Left cardiac atrium (tissue), 4 donors: ENCODE measurements at regions not wholly inside any gene's neighbourhood (a gene's known extent, or its start where the extent isn't known, plus 50 kb on each side); places are given as distances from the start of the nearest gene placed in this dataset.
"Not testable (repeated sequence)": the region's sequence is repeated elsewhere in the genome, so short reads cannot be mapped to it uniquely, and the experiment has no call there.

ENCODE experiments used
- ATAC-seq, 2 donors: fragments of 200-7000 bp; cut with Tn5 transposase; one replicate each; pipeline ENCODE4 v1.9.1; 2020; ENCODE audit warnings: mild to moderate bottlenecking in 2 of 2, moderate library complexity in 2 of 2
- DNase-seq: peaks from one replicate; pipeline ENCODE4 v3.0.0-alpha.2; 2020
- intact Hi-C, 2 donors: fragments of 100-400 bp; cut with DNase I; formaldehyde crosslinking; loops; one replicate each; pipeline versions ENCODE4 v1.14.1 to v1.15.1; 2022 to 2023
- donor health status: DM: no; HTN: yes; CAD: no.
- donor health status: DM: no; HTN: yes; CAD: no; lungs with severe emphysema.
- donor health status: DM: yes; HTN: yes; CAD: no.
- donor health status: Dilated cardiomyopathy.

- ATAC-seq = no peak
- intact Hi-C loops = no loop called here
Measured at GRCh38 chr13:54004026-54004699, 975.5 kb downstream of the OLFM4 start.

DNA sequence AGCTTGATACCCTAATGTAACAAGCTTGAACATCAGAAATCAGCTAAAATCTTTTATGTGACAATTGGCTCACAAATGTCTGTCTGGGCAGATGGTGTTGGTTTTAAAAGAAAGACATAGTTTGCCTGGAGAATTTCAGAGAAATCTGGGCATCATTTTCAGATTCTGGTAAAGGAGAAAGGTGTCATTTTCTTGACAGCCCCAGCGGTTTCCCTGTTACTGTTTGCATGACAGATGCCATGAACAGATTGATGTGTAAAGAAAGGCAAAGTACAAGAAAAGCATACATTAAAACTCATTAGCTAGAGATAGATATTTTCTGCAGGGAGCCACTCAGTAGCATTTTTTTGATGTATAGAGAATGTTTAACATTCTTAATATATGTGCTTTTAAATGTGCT lies 987.9 kb downstream of the OLFM4 start:
- intact Hi-C loops = no loop called here
- DNase-seq (no peak), ATAC-seq (no peak)

More at GRCh38 chr13:54004026-54004699, 975.5 kb downstream of the OLFM4 start:
- no peak for DNase-seq

DNA sequence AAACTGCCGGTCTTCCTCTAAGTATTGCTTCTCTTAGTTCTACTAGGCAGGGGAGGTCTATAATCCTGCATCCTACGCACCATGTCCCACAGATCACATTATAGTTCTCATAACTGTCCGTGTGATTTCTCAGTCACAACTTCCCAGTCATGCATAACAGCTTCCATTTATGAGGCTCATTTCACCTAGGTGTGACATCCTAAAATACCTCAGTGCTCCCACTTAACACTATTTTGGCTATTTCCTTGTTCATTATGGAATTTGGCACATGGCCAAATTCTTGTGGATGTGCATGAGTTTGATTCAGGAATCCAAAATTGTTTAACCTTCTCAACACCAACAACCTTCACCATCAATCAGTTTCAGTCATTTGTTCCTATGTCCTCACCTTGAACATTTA lies 989.9 kb downstream of the OLFM4 start:
- ATAC-seq = no peak
- no peak for DNase-seq
- intact Hi-C loops = no loop called here

- intact Hi-C loops = no loop called here
- ATAC-seq = no peak
Measured at GRCh38 chr13:54029226-54029625, 1000.6 kb downstream of the OLFM4 start.

DNA sequence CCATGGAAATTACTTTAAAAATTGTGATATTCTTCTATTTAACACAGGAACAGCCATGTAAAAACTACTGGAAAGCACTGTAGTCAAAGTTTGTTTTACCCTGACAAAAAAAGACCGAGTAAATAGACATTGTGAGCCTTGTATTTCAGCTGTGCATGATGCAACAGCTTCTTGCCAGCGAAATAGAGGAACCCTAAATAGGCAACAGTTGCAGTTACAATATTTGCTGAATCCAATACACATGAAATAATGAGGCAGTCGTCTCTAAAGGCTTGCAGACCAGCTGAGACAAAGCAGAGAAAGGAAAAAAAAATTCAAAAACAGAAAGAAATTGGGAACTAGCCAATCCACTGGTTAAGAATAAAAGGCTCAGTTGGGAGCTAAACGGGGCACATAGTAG lies 1001.1 kb downstream of the OLFM4 start:
- intact Hi-C loops = no loop called here
- no peak for ATAC-seq
- no peak for DNase-seq

More at GRCh38 chr13:54029226-54029625, 1000.6 kb downstream of the OLFM4 start:
- no peak for DNase-seq

DNA sequence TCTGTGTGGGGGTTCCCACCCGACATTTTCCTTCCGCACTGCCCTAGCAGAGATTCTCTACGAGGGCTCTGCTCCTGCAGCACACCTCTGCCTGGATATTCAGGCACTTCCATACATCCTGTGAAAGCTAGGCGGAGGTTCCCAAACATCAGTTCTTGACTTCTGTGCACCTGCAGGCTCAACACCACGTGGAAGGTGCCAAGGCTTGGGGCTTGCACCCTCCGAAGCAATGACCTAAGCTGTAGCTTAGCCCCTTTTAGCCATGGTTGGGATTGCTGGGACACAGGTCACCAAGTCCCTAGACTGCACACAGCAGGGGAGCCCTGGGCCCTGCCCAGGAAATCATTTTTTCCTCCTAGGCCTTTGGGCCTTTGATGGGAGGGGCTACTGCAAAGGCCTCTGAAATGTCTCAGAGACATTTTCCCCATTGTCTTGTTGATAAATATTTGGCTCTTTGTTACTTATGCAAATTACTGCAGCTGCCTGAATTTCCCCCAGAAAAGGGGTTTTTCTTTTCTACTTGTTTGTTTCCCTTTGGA lies 1004.8 kb downstream of the OLFM4 start:
- intact Hi-C loops = no loop called here
- ATAC-seq (no peak), DNase-seq (no peak)

- DNase-seq (no peak), ATAC-seq (no peak)
- intact Hi-C loops = no loop called here
Measured at GRCh38 chr13:54034047-54034446, 1005.4 kb downstream of the OLFM4 start.

- ATAC-seq, intact Hi-C loops, DNase-seq: not testable (repeated sequence)
Measured at GRCh38 chr13:54057416-54057815, 1028.8 kb downstream of the OLFM4 start.

DNA sequence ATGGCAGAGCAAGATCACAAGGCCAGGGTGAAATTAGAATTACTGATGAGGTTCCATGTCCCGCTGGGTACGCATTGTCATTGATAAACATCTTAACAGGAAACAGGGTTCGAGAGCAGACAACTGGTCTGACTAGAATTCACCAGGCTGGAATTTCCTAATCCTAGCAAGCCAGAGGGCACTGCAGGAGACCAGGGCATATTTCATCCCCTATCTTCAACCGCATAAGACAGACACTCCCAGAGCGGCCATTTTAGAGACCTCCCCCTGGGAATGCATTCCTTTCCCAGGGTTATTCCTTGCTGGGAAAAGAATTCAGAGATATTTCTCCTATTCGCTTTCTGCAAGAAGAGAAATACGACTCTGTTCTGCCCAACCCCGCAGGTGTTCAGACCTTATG lies 1041.3 kb downstream of the OLFM4 start:
- ATAC-seq, intact Hi-C loops, DNase-seq: not testable (repeated sequence)

DNA sequence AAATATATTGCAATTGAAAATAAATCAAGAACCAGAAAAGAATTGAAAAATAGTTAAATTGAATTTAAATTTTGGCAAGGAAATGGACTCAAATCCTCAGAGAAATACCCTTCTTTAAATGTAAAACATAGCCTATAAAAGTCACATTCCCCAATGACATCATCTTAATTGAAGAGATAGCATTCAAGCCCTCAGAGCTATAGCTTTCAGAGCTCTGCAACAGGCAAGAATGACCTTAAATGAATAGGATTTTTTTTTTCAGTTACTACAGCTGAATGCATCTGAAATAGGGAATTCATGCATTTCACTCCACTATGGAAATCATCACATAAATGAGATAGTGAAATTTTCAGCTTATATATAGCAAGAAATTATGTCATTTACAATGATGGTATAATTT lies 1049.0 kb downstream of the OLFM4 start:
- intact Hi-C loops = no loop called here
- ATAC-seq (no peak), DNase-seq (no peak)

GRCh38 chr13:54078271-54078870 lies 1049.8 kb downstream of the OLFM4 start:
- DNase-seq (no peak), ATAC-seq (no peak)
- intact Hi-C loops = no loop called here

- DNase-seq = not testable (repeated sequence)
Measured at GRCh38 chr13:54082309-54082708, 1053.7 kb downstream of the OLFM4 start.

GRCh38 chr13:54091884-54092283 lies 1063.3 kb downstream of the OLFM4 start:
- no peak for DNase-seq
- no peak for ATAC-seq
- intact Hi-C loops = no loop called here

More at GRCh38 chr13:54082309-54082708, 1053.7 kb downstream of the OLFM4 start:
- ATAC-seq, intact Hi-C loops: not testable (repeated sequence)

DNA sequence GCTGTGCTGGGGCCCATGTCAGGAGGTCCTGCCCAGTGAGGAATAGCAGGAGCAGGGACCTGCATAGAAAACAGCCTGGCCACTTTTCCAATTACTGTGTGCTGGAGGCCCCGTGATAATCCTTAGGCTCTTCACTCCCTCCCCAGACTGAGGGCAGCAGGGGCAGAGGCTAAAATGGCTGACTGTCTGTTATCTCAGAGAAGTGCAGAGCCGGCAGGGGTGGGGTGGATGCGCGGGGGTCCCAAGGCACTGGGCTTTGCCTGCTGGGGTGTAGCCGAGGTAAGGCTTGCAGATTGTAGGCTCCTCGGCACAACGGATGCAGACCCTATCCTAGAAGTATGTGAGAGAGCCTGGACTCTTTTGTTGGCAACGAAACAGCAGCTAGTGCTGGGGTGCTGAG lies 1064.1 kb downstream of the OLFM4 start:
- no peak for DNase-seq
- intact Hi-C loops = no loop called here

DNA sequence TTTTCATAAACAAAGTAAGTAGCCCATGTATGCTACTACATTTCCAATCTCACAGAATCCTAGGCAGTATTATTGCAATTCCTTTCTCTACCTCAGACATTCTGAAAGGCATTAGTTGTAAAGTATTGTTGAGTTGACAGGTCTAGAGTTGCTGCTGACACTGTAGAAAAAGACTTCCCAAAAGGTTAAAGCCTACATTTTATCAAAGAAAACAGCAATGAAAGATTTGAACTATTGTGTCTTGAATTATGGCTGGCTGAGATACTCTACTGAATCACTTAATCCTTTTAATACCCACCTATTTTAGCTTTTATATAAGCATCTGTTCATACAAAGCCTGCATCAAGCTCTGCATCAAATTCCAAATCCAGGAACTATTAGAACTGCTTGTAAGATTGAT lies 1082.0 kb downstream of the OLFM4 start:
- intact Hi-C loops = no loop called here

More for the DNA sequence above, 1064.1 kb downstream of the OLFM4 start:
- no peak for ATAC-seq

DNA sequence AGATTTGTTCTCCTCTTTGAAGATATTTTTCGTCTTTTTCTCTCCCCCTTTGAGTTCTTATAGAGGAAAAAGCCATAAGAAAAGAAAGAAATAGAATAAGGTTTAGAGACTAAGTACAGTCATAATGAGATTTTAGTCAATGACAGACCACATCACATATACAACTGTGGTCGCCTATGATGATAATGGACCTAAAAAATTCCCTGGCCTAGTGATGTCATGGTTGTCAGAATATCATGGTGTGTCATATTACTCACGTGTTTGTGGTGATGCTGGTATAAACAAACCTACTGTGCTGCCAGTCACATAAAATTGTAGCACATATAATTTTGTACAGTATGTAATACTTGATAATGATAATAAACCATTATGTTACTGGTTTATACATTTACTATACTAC lies 1096.1 kb downstream of the OLFM4 start:
- DNase-seq = no peak
- intact Hi-C loops = no loop called here
- no peak for ATAC-seq

More for the DNA sequence above, 1082.0 kb downstream of the OLFM4 start:
- ATAC-seq = no peak
- no peak for DNase-seq

GRCh38 chr13:54130931-54131330 lies 1102.3 kb downstream of the OLFM4 start:
- DNase-seq, ATAC-seq, intact Hi-C loops: not testable (repeated sequence)

DNA sequence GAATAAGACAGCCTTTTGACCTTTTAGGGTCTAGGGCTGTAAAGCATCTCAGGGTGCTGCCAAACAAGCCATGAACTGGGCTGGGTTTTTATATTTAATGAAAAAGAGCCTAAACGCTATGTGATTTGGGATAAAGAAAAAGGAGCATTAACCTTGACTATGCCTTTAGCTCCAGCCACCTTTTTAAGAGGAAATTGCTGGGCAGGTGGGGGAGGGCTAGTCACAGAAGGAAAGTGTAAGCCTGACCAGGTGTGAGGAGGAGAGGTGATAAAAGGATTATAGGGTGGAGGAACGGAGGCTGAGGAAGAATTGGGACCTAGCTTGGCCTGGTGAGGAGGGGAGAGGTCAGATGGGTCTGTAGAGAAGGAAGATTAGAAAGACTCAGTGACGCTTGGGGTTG lies 1102.8 kb downstream of the OLFM4 start:
- intact Hi-C loops = not testable (repeated sequence)

DNA sequence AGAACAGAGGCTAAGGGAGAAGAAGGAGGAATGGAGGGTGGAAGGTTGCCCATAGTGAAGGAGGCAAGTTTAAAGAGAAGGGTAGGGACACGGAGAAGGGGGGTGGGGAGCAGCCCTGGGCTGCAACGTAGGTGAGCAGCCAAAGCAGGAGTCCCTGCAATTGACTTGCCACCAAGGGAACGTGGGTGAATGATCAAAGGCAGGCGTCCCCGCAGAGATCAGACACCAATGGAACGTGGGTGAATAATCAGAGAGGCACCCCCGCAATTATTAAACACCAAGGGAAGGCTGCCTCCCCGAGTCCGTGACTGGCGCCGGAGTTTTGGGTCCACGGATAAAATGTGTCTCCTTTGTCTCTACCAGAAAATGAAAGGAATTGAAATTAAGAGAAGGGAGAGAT lies 1103.5 kb downstream of the OLFM4 start:
- ATAC-seq, DNase-seq, intact Hi-C loops: not testable (repeated sequence)

More for the DNA sequence above, 1102.8 kb downstream of the OLFM4 start:
- not testable (repeated sequence) for DNase-seq, ATAC-seq

- DNase-seq, ATAC-seq, intact Hi-C loops: not testable (repeated sequence)
Measured at GRCh38 chr13:54132720-54133119, 1104.1 kb downstream of the OLFM4 start.
